Fibroblast of lung (primary cell): ENCODE measurements at regions not wholly inside any gene's neighbourhood (a gene's known extent, or its start where the extent isn't known, plus 50 kb on each side); places are given as distances from the start of the nearest gene placed in this dataset.

Experiments used
- DNase-seq, 2 donors: peaks; one replicate each; pipeline versions ENCODE4 v3.0.0 to v3.0.0-alpha.2; 2010; ENCODE audit warnings: low read depth in 2 of 2
- H2AFZ ChIP-seq: 2 replicates; pipeline ENCODE4 v1.5.1; 2012; ENCODE audit warnings: low read length, control low read depth, inconsistent platforms
- H3K27ac ChIP-seq: 2 replicates; pipeline ENCODE4 v1.5.1; 2011; ENCODE audit warnings: low read length, control low read depth; ENCODE audit not compliant: insufficient read depth
- H3K27me3 ChIP-seq: 2 replicates; pipeline ENCODE4 v1.5.1; 2011; ENCODE audit warnings: mild to moderate bottlenecking, low read length; ENCODE audit not compliant: control insufficient read depth, insufficient read depth
- H3K36me3 ChIP-seq: 2 replicates; pipeline ENCODE4 v1.5.1; 2011; ENCODE audit warnings: low read length; ENCODE audit not compliant: control insufficient read depth, insufficient read depth
- H3K4me1 ChIP-seq: 2 replicates; pipeline ENCODE4 v1.5.1; 2011; ENCODE audit warnings: low read length; ENCODE audit not compliant: control insufficient read depth, insufficient read depth; ENCODE audit errors: extremely low read depth
- H3K4me2 ChIP-seq: 2 replicates; pipeline ENCODE4 v1.5.1; 2011; ENCODE audit warnings: low read length, control low read depth; ENCODE audit not compliant: insufficient read depth; ENCODE audit errors: extremely low read depth
- H3K4me3 ChIP-seq, 4 experiments: fragments of 200-600 bp in 1 of 4; sonication (generic) in 1 of 4; replicated peaks in 1 of 4; 2 replicates each; pipeline ENCODE4 v1.5.1; 2011 to 2016; ENCODE audit warnings: low read length in 4 of 4, low read depth in 3 of 4, mild to moderate bottlenecking in 3 of 4, control low read depth in 2 of 4, inconsistent platforms in 1 of 4, mixed read lengths in 1 of 4; ENCODE audit not compliant: insufficient read depth in 1 of 4; ENCODE audit errors: control extremely low read depth in 1 of 4
- H3K79me2 ChIP-seq: 2 replicates; pipeline ENCODE4 v1.5.1; 2012; ENCODE audit warnings: mild to moderate bottlenecking, low read length, inconsistent platforms; ENCODE audit not compliant: control insufficient read depth, insufficient read depth
- H3K9ac ChIP-seq: 2 replicates; pipeline ENCODE4 v1.5.1; 2011; ENCODE audit warnings: mild to moderate bottlenecking, low read length, control low read depth; ENCODE audit not compliant: insufficient read depth
- H3K9me3 ChIP-seq: 2 replicates; pipeline ENCODE4 v1.5.1; 2012; ENCODE audit warnings: low read depth, low read length; ENCODE audit not compliant: control insufficient read depth, insufficient read depth
- H4K20me1 ChIP-seq: 2 replicates; pipeline ENCODE4 v1.5.1; 2011; ENCODE audit warnings: low read length; ENCODE audit not compliant: control insufficient read depth, insufficient read depth; ENCODE audit errors: extremely low read depth
- EZH2 ChIP-seq: IDR thresholded peaks from 2 replicates; pipeline ENCODE4 v1.5.1; 2012; ENCODE audit warnings: low read length, control low read depth, mild to moderate bottlenecking; ENCODE audit errors: missing control alignments
- TF ChIP-seq, protein P1 (sequence below), 2 donors: IDR thresholded peaks in 1 of 2; conservative IDR thresholded peaks in 1 of 2; 1 replicate in 1 of 2; 2 replicates in 1 of 2; pipeline ENCODE4 v1.5.1; 2011 to 2012; ENCODE audit warnings: low read length in 2 of 2, control low read depth in 1 of 2, inconsistent platforms in 1 of 2, low read depth in 1 of 2, mild to moderate bottlenecking in 1 of 2

- Histone ChIP-seq H3K79me2 (no peaks in the 10 kb centered on the region), H3K36me3 (no peaks in the 10 kb centered on the region), H3K27me3 (no peaks in the 10 kb centered on the region), H3K4me1 (no peaks in the 10 kb centered on the region), H3K9ac (no peak overlapping the region), H4K20me1 (no peaks in the 10 kb centered on the region), H3K27ac (no peak overlapping the region), H3K4me2 (no peak overlapping the region), H3K4me3 (no peak overlapping the region), H2AFZ (no peak overlapping the region), H3K9me3 (no peaks in the 10 kb centered on the region)
- TF ChIP-seq, protein P1, sequence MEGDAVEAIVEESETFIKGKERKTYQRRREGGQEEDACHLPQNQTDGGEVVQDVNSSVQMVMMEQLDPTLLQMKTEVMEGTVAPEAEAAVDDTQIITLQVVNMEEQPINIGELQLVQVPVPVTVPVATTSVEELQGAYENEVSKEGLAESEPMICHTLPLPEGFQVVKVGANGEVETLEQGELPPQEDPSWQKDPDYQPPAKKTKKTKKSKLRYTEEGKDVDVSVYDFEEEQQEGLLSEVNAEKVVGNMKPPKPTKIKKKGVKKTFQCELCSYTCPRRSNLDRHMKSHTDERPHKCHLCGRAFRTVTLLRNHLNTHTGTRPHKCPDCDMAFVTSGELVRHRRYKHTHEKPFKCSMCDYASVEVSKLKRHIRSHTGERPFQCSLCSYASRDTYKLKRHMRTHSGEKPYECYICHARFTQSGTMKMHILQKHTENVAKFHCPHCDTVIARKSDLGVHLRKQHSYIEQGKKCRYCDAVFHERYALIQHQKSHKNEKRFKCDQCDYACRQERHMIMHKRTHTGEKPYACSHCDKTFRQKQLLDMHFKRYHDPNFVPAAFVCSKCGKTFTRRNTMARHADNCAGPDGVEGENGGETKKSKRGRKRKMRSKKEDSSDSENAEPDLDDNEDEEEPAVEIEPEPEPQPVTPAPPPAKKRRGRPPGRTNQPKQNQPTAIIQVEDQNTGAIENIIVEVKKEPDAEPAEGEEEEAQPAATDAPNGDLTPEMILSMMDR (conservative IDR thresholded peaks at IDR 0.05 in 1 of 2, IDR thresholded peaks at IDR 0.05 in 1 of 2; ENCODE audit: low read depth in 1 of 2, low read length in 2 of 2), result peak; percentile 53 to 64
- no peak for TF ChIP-seq EZH2
- peak; percentile 25 to 55 for DNase-seq
Observed at GRCh38 chr1:48061162-48062136, 64.3 kb upstream of the TRABD2B start.

GRCh38 chr1:48059289-48059688 lies 62.1 kb upstream of the TRABD2B start:
- no peaks in the 10 kb centered on the region for H3K27me3 ChIP-seq

More at GRCh38 chr1:48059289-48059688, 62.1 kb upstream of the TRABD2B start:
- no peak for TF ChIP-seq EZH2
- TF ChIP-seq, protein P1 (conservative IDR thresholded peaks at IDR 0.05 in 1 of 2, IDR thresholded peaks at IDR 0.05 in 1 of 2; ENCODE audit: low read depth in 1 of 2, low read length in 2 of 2), result no peak
- Histone ChIP-seq H3K36me3 (no peaks in the 10 kb centered on the region), H2AFZ (no peak overlapping the region), H3K27ac (no peak overlapping the region), H3K9ac (no peak overlapping the region), H3K4me2 (no peak overlapping the region), H3K4me3 (no peak overlapping the region), H3K4me1 (no peaks in the 10 kb centered on the region), H4K20me1 (no peaks in the 10 kb centered on the region), H3K9me3 (no peaks in the 10 kb centered on the region), H3K79me2 (no peaks in the 10 kb centered on the region)
- DNase-seq, result no peak
